GM04503 (cell line): ENCODE measurements at regions not wholly inside any gene's neighbourhood (a gene's known extent, or its start where the extent isn't known, plus 50 kb on each side); places are given as distances from the start of the nearest gene placed in this dataset.
"Not testable (repeated sequence)": the region's sequence is repeated elsewhere in the genome, so short reads cannot be mapped to it uniquely, and the experiment has no call there.

Experiments
- DNase-seq: peaks from one replicate; pipeline ENCODE4 v3.0.0-alpha.2; 2012; ENCODE audit warnings: low read depth

GRCh38 chr5:68803881-68804319 lies 289.9 kb upstream of the SLC30A5 start:
- DNase-seq = no peak

GRCh38 chr5:68804343-68804742 lies 289.5 kb upstream of the SLC30A5 start:
- DNase-seq = no peak

GRCh38 chr5:68805444-68805843 lies 288.4 kb upstream of the SLC30A5 start:
- no peak for DNase-seq

- no peak for DNase-seq
Observed at GRCh38 chr5:68817632-68818031, 276.2 kb upstream of the SLC30A5 start.

GRCh38 chr5:68818057-68818695 lies 275.6 kb upstream of the SLC30A5 start:
- DNase-seq = no peak

- no peak for DNase-seq
Observed at GRCh38 chr5:68818870-68819269, 274.9 kb upstream of the SLC30A5 start.

GRCh38 chr5:68821056-68821455 lies 272.8 kb upstream of the SLC30A5 start:
- DNase-seq = no peak

- DNase-seq = no peak
Observed at GRCh38 chr5:68822796-68823195, 271.0 kb upstream of the SLC30A5 start.

- no peak for DNase-seq
Observed at GRCh38 chr5:68823301-68823700, 270.5 kb upstream of the SLC30A5 start.

GRCh38 chr5:68830377-68830898 lies 263.4 kb upstream of the SLC30A5 start:
- no peak for DNase-seq

GRCh38 chr5:68834491-68834981 lies 259.3 kb upstream of the SLC30A5 start:
- DNase-seq = peak; percentile 38

- no peak for DNase-seq
Observed at GRCh38 chr5:68838157-68838718, 255.6 kb upstream of the SLC30A5 start.

GRCh38 chr5:68839019-68839552 lies 254.7 kb upstream of the SLC30A5 start:
- peak; percentile 11 for DNase-seq

GRCh38 chr5:68843624-68844364 lies 250.0 kb upstream of the SLC30A5 start:
- DNase-seq = no peak

GRCh38 chr5:68845131-68845530 lies 248.7 kb upstream of the SLC30A5 start:
- DNase-seq = no peak

GRCh38 chr5:68846828-68847227 lies 247.0 kb upstream of the SLC30A5 start:
- no peak for DNase-seq

GRCh38 chr5:68848091-68848490 lies 245.7 kb upstream of the SLC30A5 start:
- DNase-seq = peak; percentile 41

GRCh38 chr5:68849103-68849502 lies 244.7 kb upstream of the SLC30A5 start:
- DNase-seq = no peak

- DNase-seq = no peak
Observed at GRCh38 chr5:68849906-68850305, 243.9 kb upstream of the SLC30A5 start.

GRCh38 chr5:68861099-68861498 lies 232.7 kb upstream of the SLC30A5 start:
- no peak for DNase-seq

- no peak for DNase-seq
Observed at GRCh38 chr5:68862560-68862959, 231.3 kb upstream of the SLC30A5 start.

- DNase-seq = not testable (repeated sequence)
Observed at GRCh38 chr5:68865192-68865591, 228.6 kb upstream of the SLC30A5 start.
